ENCODE measurements at regions not wholly inside any gene's neighbourhood (a gene's known extent, or its start where the extent isn't known, plus 50 kb on each side); places are given as distances from the start of the nearest gene placed in this dataset.

DNA sequence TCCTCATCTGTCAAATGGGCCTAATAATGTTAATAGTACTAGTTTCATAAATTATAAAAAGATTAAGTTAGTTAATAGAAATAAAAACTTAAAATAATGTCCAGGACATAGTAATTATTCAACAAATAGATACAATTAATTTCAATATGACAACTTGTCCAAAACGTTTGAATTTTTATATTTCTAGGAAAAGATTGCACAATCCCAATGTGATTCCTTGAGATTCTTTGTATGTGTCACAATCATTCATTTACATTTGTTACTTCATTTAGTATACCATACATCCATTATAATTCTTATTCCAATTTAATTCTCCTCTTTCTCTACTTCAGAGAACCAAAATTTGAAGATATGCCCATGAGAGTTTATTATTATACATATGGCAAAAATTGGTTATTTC, 554.2 kb downstream of the GABRG1 start:
- no peak for TF ChIP-seq CTCF (IDR thresholded peaks at IDR 0.05)
- DNase-seq (no peak), ATAC-seq (no peak)
- no peak overlapping the region for H3K4me3 ChIP-seq
- H3K9me3 ChIP-seq, result no peaks in the 10 kb centered on the region
- intact Hi-C loops (cut with DNase I, micrococcal nuclease), result no loop called here
- H3K4me1 ChIP-seq (ENCODE audit: low read depth), result no peaks in the 10 kb centered on the region
- H3K36me3 ChIP-seq (ENCODE audit: low read depth), result no peaks in the 10 kb centered on the region

GRCh38 chr4:45568694-45569093, 555.2 kb downstream of the GABRG1 start:
- no peaks in the 10 kb centered on the region for H3K36me3 ChIP-seq (ENCODE audit: low read depth)
- TF ChIP-seq CTCF (IDR thresholded peaks at IDR 0.05), result no peak
- intact Hi-C loops (cut with DNase I, micrococcal nuclease), result no loop called here
- no peaks in the 10 kb centered on the region for H3K9me3 ChIP-seq
- H3K4me1 ChIP-seq (ENCODE audit: low read depth), result no peaks in the 10 kb centered on the region
- no peak overlapping the region for H3K4me3 ChIP-seq
- DNase-seq (no peak), ATAC-seq (no peak)

DNA sequence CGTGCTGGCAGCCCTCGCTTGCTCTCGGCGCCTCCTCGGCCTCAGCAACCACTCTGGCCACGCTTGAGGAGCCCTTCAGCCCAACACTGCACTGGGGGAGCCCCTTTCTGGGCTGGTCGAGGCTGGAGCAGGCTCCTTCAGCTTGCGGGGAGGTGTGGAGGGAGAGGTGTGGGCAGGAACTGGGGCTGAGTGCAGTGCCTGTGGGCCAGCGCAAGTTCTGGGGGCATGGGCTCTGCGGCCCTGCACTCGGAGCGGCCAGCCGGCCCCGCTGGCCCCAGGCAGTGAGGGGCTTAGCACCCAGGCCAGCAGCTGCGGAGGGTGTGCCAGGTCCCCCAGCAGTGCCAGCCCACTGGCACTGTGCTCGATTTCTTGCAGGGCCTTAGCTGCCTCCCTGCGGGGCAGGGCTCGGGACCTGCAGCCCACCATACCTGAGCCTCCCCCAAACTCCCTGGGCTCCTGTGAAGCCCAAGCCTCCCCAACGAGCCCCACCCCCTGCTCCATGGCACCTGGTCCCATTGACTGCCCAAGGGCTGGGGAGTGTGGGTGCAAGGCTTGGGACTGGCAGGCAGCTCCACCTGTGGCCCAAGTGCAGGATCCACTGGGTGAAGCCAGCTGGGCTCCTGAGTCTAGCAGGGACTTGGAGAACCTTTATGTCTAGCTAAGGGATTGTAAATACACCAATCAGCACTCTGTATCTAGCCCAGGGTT, 556.8 kb downstream of the GABRG1 start:
- ATAC-seq (no peak), DNase-seq (peak in 1 of 3 donors; percentile 31)
- TF ChIP-seq CTCF (IDR thresholded peaks at IDR 0.05), result no peak
- no peaks in the 10 kb centered on the region for H3K36me3 ChIP-seq (ENCODE audit: low read depth)
- no peaks in the 10 kb centered on the region for H3K4me1 ChIP-seq (ENCODE audit: low read depth)
- intact Hi-C loops (cut with DNase I, micrococcal nuclease), result no loop called here
- H3K4me3 ChIP-seq, result no peak overlapping the region
- no peaks in the 10 kb centered on the region for H3K9me3 ChIP-seq

DNA sequence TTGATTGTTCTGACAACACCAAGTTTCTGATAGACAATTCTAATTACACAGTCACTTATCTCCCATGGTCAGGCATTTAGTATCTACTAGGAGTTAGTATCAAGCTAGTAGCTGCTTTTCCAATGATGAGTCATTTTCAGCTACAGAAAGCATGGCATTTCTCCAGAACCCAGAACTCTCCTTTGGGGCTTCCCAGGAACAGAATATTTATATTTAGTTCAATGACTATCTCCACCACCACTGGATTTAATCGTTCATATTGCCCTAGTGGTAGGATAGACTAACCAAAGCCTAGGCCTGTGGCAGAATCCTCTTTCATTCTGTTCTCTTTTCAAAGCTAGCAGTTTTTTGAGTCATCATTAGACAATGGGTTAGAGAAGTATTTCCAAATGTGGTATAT, 569.4 kb downstream of the GABRG1 start:
- TF ChIP-seq CTCF (IDR thresholded peaks at IDR 0.05), result no peak
- no peaks in the 10 kb centered on the region for H3K4me1 ChIP-seq (ENCODE audit: low read depth)
- intact Hi-C loops (cut with DNase I, micrococcal nuclease), result loop anchor here in 1 of 2 donors (5.0 kb wide), 1 partner anchor 188 kb away; no protein-coding TSS in a partner anchor
- H3K9me3 ChIP-seq, result no peaks in the 10 kb centered on the region
- no peak overlapping the region for H3K4me3 ChIP-seq
- DNase-seq (no peak), ATAC-seq (no peak)
- no peaks in the 10 kb centered on the region for H3K36me3 ChIP-seq (ENCODE audit: low read depth)

- no peak for TF ChIP-seq CTCF (IDR thresholded peaks at IDR 0.05)
- Histone ChIP-seq H3K4me3 (no peak overlapping the region), H3K4me1 (ENCODE audit: low read depth) (no peaks in the 10 kb centered on the region), H3K36me3 (ENCODE audit: low read depth) (no peaks in the 10 kb centered on the region), H3K9me3 (no peaks in the 10 kb centered on the region)
- ATAC-seq (no peak), DNase-seq (no peak)
- intact Hi-C loops (cut with DNase I, micrococcal nuclease), result loop anchor here in 1 of 2 donors (5.0 kb wide), 1 partner anchor 191 kb away; no protein-coding TSS in a partner anchor
Measured at GRCh38 chr4:45550766-45551366, 573.0 kb downstream of the GABRG1 start.
